DND-41 (cell line): ENCODE measurements at regions not wholly inside any gene's neighbourhood (a gene's known extent, or its start where the extent isn't known, plus 50 kb on each side); places are given as distances from the start of the nearest gene placed in this dataset.

Source experiments
- CTCF ChIP-seq: IDR thresholded peaks from 2 replicates; pipeline ENCODE4 v1.5.1; 2012; ENCODE audit warnings: borderline replicate concordance, low read length, moderate library complexity, mild to moderate bottlenecking; ENCODE audit not compliant: poor library complexity, severe bottlenecking; ENCODE audit errors: extremely low read depth
- EZH2 ChIP-seq: IDR thresholded peaks from 3 replicates; pipeline ENCODE4 v1.6.1; 2012; ENCODE audit warnings: borderline replicate concordance, low read depth, mild to moderate bottlenecking, moderate library complexity, low read length, inconsistent platforms; ENCODE audit not compliant: severe bottlenecking

- TF ChIP-seq CTCF: no peak
- no peak for TF ChIP-seq EZH2
Measured at GRCh38 chr17:45732926-45733505, 51.1 kb upstream of the CRHR1 start.
